NCI-H526 treated with DMSO at 0.1 percent for 48 hours (cell line): ENCODE measurements at regions not wholly inside any gene's neighbourhood (a gene's known extent, or its start where the extent isn't known, plus 50 kb on each side); places are given as distances from the start of the nearest gene placed in this dataset.

Source experiments
- DNase-seq: peaks from one replicate; lab custom pipeline; 2025; lab: John Stamatoyannopoulos, UW

- DNase-seq, result no peak
These were observed 54.6 kb downstream of the ARL4A start for GRCh38 chr7:12741951-12742575.

DNA sequence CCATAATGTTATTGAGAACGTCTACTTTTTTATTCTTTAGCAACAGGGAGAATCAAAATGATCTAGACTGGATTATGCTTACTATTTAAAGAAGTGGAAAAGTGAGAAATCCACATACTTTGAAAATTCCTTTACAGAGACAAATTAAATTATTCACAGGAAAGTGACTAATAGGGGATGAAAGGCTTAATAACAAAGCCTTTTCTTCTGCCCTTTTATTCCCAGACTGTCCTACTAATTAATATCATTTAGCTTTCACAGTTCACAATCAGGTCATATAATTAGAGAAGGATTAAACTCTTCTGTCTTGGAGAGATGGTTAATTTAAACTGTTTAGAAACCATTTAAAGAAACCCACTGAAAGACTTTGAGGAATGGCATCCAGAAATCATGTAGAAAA lies 58.8 kb downstream of the ARL4A start:
- DNase-seq, result no peak

DNA sequence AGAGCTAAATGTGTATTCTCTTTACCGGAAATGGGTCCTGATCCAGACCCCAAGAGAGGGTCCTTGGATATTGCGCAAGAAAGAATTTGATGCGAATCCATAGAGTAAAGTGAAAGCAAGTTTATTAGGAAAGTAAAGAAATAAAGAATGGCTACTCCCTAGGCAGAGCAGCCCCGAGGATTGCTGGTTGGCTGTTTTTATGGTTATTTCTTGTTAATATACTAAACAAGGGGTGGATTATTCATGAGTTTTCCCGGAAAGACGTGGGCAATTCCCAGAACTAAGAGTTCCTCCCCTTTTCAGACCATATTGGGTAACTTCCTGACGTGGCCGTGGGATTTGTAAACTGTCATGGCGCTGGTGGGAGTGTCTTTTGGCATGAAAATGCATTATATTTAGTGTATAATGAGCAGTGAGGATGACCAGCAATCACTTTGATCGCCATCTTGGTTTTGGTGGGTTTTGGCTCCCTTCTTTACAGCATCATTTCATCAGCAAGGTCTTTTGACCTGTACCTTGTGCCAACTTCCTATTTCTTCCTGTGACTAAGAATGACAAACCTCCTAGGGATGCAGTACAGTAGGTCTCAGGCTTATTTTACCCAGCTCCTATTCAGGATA lies 60.4 kb downstream of the ARL4A start:
- no peak for DNase-seq

- DNase-seq, result no peak
These were observed 61.6 kb downstream of the ARL4A start for GRCh38 chr7:12749069-12749468.

GRCh38 chr7:12749746-12750145 lies 62.3 kb downstream of the ARL4A start:
- no peak for DNase-seq

DNA sequence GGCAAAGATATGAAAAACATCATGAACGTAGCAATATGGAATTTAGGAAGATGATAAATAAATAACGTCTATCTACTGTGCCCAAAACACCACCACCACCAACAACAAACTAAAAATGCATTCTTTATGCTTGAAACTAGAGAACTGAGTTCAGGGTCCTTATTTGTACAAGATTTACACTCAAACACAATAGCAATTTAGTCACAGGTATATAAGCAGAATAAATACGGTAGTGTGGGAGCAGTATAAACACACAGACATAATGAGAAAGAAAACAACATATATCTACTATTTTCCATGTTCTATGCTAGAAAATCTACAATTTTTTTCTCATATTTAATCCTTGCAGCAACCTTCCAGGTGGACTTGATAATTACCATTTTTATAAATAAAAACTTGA lies 64.3 kb downstream of the ARL4A start:
- no peak for DNase-seq

GRCh38 chr7:12754179-12754578 lies 66.7 kb downstream of the ARL4A start:
- no peak for DNase-seq

GRCh38 chr7:12756821-12757220 lies 69.4 kb downstream of the ARL4A start:
- no peak for DNase-seq

- DNase-seq, result no peak
These were observed 70.0 kb downstream of the ARL4A start for GRCh38 chr7:12757443-12757842.

DNA sequence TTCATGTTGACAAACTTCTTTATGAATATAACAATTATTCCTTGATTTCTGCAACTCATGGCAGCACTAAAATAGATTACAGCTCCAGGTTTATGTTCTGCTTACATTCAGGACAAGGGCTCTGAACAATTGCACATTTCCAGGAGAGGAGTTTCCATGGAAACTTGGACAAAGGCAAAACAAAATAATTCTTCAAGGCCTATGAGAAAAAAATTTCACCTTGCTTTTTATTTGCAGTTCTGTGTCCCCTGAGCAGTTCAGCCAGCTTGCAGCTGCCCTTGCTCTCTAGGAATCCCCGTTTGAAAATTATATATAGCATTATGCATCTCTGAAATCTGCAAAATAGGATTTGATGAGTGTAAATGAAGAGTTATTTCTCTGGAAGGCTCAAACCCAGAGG lies 71.7 kb downstream of the ARL4A start:
- no peak for DNase-seq

GRCh38 chr7:12761111-12761510 lies 73.7 kb downstream of the ARL4A start:
- DNase-seq, result no peak

- DNase-seq, result no peak
These were observed 74.3 kb downstream of the ARL4A start for GRCh38 chr7:12761691-12762090.

- no peak for DNase-seq
These were observed 77.0 kb downstream of the ARL4A start for GRCh38 chr7:12764458-12764891.

DNA sequence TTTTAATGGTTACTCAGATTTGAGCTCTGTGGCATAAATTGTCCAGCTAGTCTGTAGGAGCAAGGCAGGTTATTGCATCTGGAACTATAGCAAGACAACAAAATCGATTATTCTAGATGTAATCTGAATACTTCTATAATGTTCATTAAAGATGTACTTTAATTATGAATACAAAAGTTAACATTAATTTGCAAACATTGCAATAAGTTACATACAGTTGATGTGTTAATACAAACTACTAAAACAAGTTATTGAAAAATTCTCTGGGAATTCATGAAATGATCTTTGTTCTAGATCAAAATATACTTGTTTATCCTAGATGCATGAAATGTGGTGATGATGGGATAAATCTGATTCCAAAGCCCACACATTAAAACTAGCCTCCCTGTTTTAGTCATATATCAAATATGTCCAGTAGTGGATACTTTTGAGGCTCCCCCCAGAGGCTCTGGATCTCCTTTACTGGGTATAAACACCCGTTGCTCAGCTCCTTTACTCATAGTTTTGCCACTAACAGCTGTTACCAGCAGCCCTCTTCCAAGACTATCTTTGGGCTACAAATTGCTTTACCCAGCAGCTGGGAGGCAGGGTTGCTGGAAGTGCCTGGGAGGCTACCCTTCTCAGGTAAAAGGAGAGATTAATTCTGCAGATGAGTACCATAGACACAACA lies 78.1 kb downstream of the ARL4A start:
- no peak for DNase-seq

DNA sequence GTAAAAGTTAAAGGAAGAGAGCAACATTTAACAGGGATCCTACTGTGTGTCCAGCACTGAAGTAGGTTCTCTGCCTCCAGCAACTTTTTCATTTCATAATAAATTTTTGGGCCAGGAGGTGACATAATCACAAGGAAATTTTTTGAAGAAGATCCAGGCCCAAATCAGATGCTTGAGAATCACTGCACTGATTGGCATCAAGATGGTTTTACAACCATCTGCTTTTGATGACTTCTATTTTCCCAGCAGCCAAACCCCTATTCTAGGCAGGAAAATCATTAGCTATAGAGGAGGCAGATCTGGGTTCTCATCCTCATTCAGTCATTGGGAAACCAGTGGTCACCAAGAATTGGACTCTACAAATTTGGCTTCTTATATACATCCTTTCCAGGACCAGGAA lies 79.0 kb downstream of the ARL4A start:
- no peak for DNase-seq

DNA sequence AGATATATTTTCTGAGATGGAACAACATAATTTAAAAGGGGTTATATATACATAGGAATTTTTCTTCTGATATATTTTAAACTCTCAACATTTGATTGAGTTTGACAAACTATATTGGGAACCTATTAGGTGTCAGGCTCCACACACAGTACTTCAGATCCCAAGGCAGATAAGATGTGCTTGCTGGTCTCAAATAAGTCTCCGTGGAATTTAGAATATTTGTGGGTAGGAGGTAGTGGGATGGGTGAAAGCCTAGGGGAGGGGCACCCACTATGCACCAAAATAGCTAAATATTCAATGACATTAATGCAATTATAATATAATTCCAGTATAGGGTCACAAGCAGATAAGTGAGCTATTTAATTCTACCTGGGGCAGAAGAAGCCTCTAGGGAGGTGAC lies 81.5 kb downstream of the ARL4A start:
- DNase-seq, result no peak

DNA sequence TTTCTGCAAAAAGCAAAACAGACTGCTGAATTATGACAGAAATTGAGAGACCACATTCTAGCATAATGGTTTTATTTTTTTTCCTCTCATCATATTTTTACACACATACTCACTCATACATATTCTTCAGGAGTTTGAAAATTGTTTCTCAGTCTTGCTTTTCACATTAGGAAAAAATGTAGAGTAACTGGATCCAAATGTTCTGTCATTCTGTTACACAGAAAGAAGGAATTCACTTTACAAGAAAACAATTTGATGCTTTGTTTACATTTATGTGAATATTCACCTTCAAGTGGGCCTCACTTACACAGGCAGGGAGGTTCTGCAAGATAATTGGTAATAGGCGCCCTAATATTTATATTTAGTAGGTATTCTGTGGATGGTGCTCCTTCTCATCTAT lies 82.0 kb downstream of the ARL4A start:
- no peak for DNase-seq

GRCh38 chr7:12770227-12770975 lies 83.0 kb downstream of the ARL4A start:
- DNase-seq, result no peak

DNA sequence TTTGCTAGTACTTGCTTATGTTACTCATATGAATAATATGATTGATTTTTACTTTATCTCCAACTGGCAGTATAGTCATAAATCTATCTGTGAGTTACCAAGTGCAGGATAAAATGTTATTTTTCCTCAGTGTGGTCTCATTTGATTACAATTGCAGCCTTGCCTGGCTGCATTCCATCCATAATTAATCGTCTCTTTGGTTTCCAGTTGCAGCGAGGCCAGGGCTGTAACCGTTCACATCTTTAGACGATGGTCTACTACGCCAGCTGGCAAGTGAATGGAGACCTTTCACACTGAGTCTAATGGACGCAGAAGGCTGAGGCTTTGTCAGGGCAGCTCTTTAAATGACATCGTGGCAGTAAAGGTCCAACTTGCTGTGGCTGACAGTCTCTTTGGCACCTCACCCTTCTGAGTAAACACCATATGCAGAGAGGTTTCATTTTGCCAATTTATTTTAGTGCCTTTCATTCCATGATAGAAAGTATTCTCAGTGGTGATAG lies 84.0 kb downstream of the ARL4A start:
- peak; percentile 66 for DNase-seq

DNA sequence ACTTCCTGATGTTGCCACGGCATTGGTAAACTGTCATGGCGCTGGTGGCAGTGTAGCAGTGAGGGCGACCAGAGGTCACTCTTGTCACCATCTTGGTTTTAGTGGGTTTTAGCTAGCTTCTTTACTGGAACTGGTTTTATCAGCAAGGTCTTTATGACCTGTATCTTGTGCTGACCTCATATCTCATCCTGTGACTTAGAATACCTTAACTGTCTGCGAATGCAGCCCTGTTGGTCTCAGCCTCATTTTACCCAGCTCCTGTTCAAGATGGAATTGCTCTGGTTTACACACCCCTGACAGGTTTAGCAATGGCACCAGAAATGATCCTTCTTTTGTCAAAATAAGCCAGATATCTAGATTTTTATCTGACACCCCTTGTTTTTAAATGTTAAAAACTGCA lies 85.3 kb downstream of the ARL4A start:
- no peak for DNase-seq

DNA sequence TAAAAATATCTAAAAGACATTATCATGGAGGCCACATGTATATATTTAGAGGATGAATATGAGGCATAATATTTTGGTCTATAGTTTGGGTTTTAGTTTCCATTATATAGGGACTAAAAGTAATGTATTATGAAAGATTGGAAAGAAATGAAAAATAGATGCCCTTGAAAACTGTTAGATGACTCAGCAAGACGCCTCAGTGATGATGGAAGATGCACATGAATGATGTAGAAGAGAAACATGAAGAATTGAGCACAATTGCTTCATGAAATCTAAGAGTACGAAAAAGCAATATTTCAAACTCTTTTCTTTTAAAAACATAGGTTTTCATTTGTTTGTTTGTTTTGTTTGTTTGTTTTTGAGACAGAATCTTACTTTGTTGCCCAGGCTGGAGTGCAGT lies 89.8 kb downstream of the ARL4A start:
- DNase-seq, result no peak

GRCh38 chr7:12779947-12780346 lies 92.5 kb downstream of the ARL4A start:
- no peak for DNase-seq
